Ovary (tissue), 7 donors: ENCODE measurements at regions not wholly inside any gene's neighbourhood (a gene's known extent, or its start where the extent isn't known, plus 50 kb on each side); places are given as distances from the start of the nearest gene placed in this dataset.

ENCODE experiments used
- DNase-seq, 5 donors: peaks; one replicate each; pipeline ENCODE4 v3.0.0-alpha.2; 2019 to 2020
- H3K27ac ChIP-seq, 2 donors: fragments of 200-600 bp; one replicate each; pipeline versions ENCODE4 v1.5.1 to v1.8.0; 2019 to 2022
- H3K27me3 ChIP-seq: fragments of 200-600 bp; one replicate; pipeline ENCODE4 v1.8.0; 2022
- H3K36me3 ChIP-seq: fragments of 200-600 bp; sonication (generic); one replicate; pipeline ENCODE4 v1.5.1; 2019
- H3K4me1 ChIP-seq: one replicate; pipeline ENCODE4 v1.8.1; 2013; ENCODE audit warnings: mild to moderate bottlenecking, moderate library complexity; ENCODE audit not compliant: insufficient read depth
- H3K4me3 ChIP-seq: fragments of 200-600 bp; sonication (generic); one replicate; pipeline ENCODE4 v1.5.1; 2017
- H3K9me3 ChIP-seq, 2 donors: fragments of 200-600 bp in 1 of 2; sonication (generic) in 1 of 2; one replicate each; pipeline versions ENCODE4 v1.5.1 to v1.8.1; 2013 to 2019; ENCODE audit warnings: mild to moderate bottlenecking in 1 of 2, moderate library complexity in 1 of 2
- CTCF ChIP-seq, 3 donors: fragments of 450-650 bp in 2 of 3; fragments of 200-600 bp in 1 of 3; IDR thresholded peaks; one replicate each; pipeline versions ENCODE4 v1.5.1 to v1.8.0; 2016 to 2022; ENCODE audit warnings: antibody characterized with exemption in 3 of 3, mild to moderate bottlenecking in 1 of 3
- EP300 ChIP-seq: sonication (generic); formaldehyde crosslinking; IDR thresholded peaks from one replicate; pipeline ENCODE4 v1.6.1; 2017; ENCODE audit warnings: antibody characterized with exemption
- POLR2A ChIP-seq: fragments of 450-650 bp; IDR thresholded peaks from one replicate; pipeline ENCODE4 v1.6.1; 2017; ENCODE audit warnings: antibody characterized with exemption, mild to moderate bottlenecking, moderate library complexity
- WGBS, 3 donors: extraction: QIAGEN DNeasy Blood & Tissue Kit in 1 of 3; methylation state at CpG; one replicate each; pipeline versions ENCODE4 v1.1.5 to v1.1.7; 2013 to 2017; 5-methylcytosine and 5-hydroxymethylcytosine counted together
- intact Hi-C, 4 donors: fragments of 100-400 bp; cut with DNase I; formaldehyde crosslinking; loops; one replicate each; pipeline versions ENCODE4 v1.11.0 to v1.15.1; 2022 to 2023
- donor health status: DM: no; HTN: no; CAD: no; lungs with moderate emphysema.
- donor health status: DM: no; HTN: no; CAD: no.
- donor health status: Bipolar disorder and iron deficiency.
- donor health status: DM: no; HTN: no; CAD: no.
- donor health status: DM: yes; HTN: yes; CAD: no.

GRCh38 chr10:21289961-21290360, 235.5 kb downstream of the SKIDA1 start:
- TF ChIP-seq POLR2A = no peak
- TF ChIP-seq CTCF (IDR thresholded peaks at IDR 0.05) = no peak
- no peak for TF ChIP-seq EP300
- H3K4me3 ChIP-seq = no peak overlapping the region
- no peak overlapping the region for H3K27ac ChIP-seq
- H3K9me3 ChIP-seq = no peaks in the 10 kb centered on the region
- H3K36me3 ChIP-seq = no peaks in the 10 kb centered on the region
- H3K27me3 ChIP-seq = no peaks in the 10 kb centered on the region
- no peak for DNase-seq
- peaks cover 6% of the 10 kb centered on the region for H3K4me1 ChIP-seq
- intact Hi-C loops = loop anchor here in 2 of 4 donors (5.0 to 10.0 kb wide), 3 partner anchors 85 to 207 kb away; no protein-coding TSS in a partner anchor
- 92 to 100% (median 98%) methylated on average over 1 of the region's 1 CpG for WGBS, 3 donors

- Histone ChIP-seq H3K4me1 (peaks cover 6% of the 10 kb centered on the region), H3K27me3 (no peaks in the 10 kb centered on the region), H3K4me3 (no peak overlapping the region), H3K27ac (no peak overlapping the region), H3K36me3 (no peaks in the 10 kb centered on the region), H3K9me3 (no peaks in the 10 kb centered on the region)
- 76 to 89% (median 82%) methylated on average over 3 of the region's 3 CpGs for WGBS, 3 donors
- TF ChIP-seq CTCF (IDR thresholded peaks at IDR 0.05) (no peak), POLR2A (no peak), EP300 (no peak)
- DNase-seq = no peak
- intact Hi-C loops = loop anchor here in 1 of 4 donors (10.0 kb wide), 1 partner anchor 86 kb away; no protein-coding TSS in a partner anchor
Observed at GRCh38 chr10:21289271-21289670, 236.2 kb downstream of the SKIDA1 start.

GRCh38 chr10:21285742-21286331, 239.6 kb downstream of the SKIDA1 start:
- Histone ChIP-seq H3K27ac (no peak overlapping the region), H3K27me3 (no peaks in the 10 kb centered on the region), H3K4me1 (no peaks in the 10 kb centered on the region), H3K9me3 (no peaks in the 10 kb centered on the region), H3K4me3 (no peak overlapping the region), H3K36me3 (no peaks in the 10 kb centered on the region)
- TF ChIP-seq POLR2A = no peak
- TF ChIP-seq CTCF (IDR thresholded peaks at IDR 0.05) = no peak
- TF ChIP-seq EP300 = no peak
- WGBS, 3 donors = 35 to 64% (median 55%) methylated on average over 4 of the region's 4 CpGs
- intact Hi-C loops = loop anchor here in 1 of 4 donors (10.0 kb wide), 1 partner anchor 89 kb away; no protein-coding TSS in a partner anchor
- no peak for DNase-seq

GRCh38 chr10:21285207-21285606, 240.3 kb downstream of the SKIDA1 start:
- Histone ChIP-seq H3K36me3 (no peaks in the 10 kb centered on the region), H3K27me3 (no peaks in the 10 kb centered on the region), H3K4me3 (no peak overlapping the region), H3K4me1 (no peaks in the 10 kb centered on the region), H3K27ac (no peak overlapping the region), H3K9me3 (no peaks in the 10 kb centered on the region)
- WGBS, 3 donors = 93 to 95% (median 94%) methylated on average over 4 of the region's 4 CpGs
- TF ChIP-seq POLR2A (no peak), CTCF (IDR thresholded peaks at IDR 0.05) (no peak), EP300 (no peak)
- no peak for DNase-seq
- intact Hi-C loops = loop anchor here in 1 of 4 donors (10.0 kb wide), 1 partner anchor 90 kb away; no protein-coding TSS in a partner anchor
